B cell (primary cell): ENCODE measurements at regions not wholly inside any gene's neighbourhood (a gene's known extent, or its start where the extent isn't known, plus 50 kb on each side); places are given as distances from the start of the nearest gene placed in this dataset.

Experiments
- ATAC-seq: fragments of 200-7000 bp; cut with Tn5 transposase; one replicate; pipeline ENCODE4 v1.10.0; 2021; ENCODE audit warnings: low read depth, mild to moderate bottlenecking, moderate number of reproducible peaks, moderate library complexity
- CTCF ChIA-PET: fragments of 350-600 bp; sonication (Branson Sonifier 250); formaldehyde crosslinking; loops from one replicate; lab custom pipeline; 2021; ENCODE audit warnings: antibody characterized with exemption, inconsistent platforms; lab: Charles Lee
- POLR2A ChIA-PET: fragments of 350-600 bp; sonication (Branson Sonifier 250); formaldehyde crosslinking; loops from one replicate; lab custom pipeline; 2021; ENCODE audit warnings: antibody characterized with exemption; lab: Charles Lee
- DNase-seq: peaks from one replicate; pipeline ENCODE4 v3.0.0; 2013
- H2AFZ ChIP-seq: 2 replicates; pipeline ENCODE4 v1.6.1; 2012; ENCODE audit warnings: mild to moderate bottlenecking, low read depth, low read length; ENCODE audit not compliant: insufficient read depth, poor library complexity, severe bottlenecking
- H3K27ac ChIP-seq, 2 donors: 1 replicate in 1 of 2; 2 replicates in 1 of 2; pipeline ENCODE4 v1.5.1; 2012 to 2013; ENCODE audit warnings: low read length in 2 of 2, mild to moderate bottlenecking in 2 of 2, moderate library complexity in 1 of 2
- H3K27me3 ChIP-seq, 4 experiments: fragments of 200-600 bp in 1 of 4; sonication (generic) in 1 of 4; replicated peaks in 1 of 4; 1 replicate in 2 of 4; 2 replicates in 2 of 4; pipeline versions ENCODE4 v1.6.1 to v1.7.0; 2013 to 2016; ENCODE audit warnings: low read length in 3 of 4, mild to moderate bottlenecking in 2 of 4, mixed read lengths in 1 of 4, moderate library complexity in 1 of 4; ENCODE audit not compliant: insufficient read depth in 4 of 4, control insufficient read depth in 3 of 4; ENCODE audit errors: control extremely low read depth in 1 of 4
- H3K36me3 ChIP-seq, 2 experiments: replicated peaks in 1 of 2; 1 replicate in 1 of 2; 2 replicates in 1 of 2; pipeline versions ENCODE4 v1.6.1 to v1.7.1; 2013; ENCODE audit warnings: low read length in 1 of 2; ENCODE audit not compliant: insufficient read depth in 2 of 2, control insufficient read depth in 1 of 2; ENCODE audit errors: control extremely low read depth in 1 of 2, extremely low read depth in 1 of 2
- H3K4me1 ChIP-seq, 2 donors: fragments of 200-600 bp in 1 of 2; sonication (generic) in 1 of 2; 1 replicate in 1 of 2; 2 replicates in 1 of 2; pipeline versions ENCODE4 v1.5.1 to v1.6.1; 2013 to 2017; ENCODE audit warnings: low read length in 2 of 2; ENCODE audit not compliant: control insufficient read depth in 2 of 2, insufficient read depth in 2 of 2
- H3K4me2 ChIP-seq: replicated peaks from 2 replicates; pipeline ENCODE3; 2012; ENCODE audit warnings: mild to moderate bottlenecking, low read depth, low read length; ENCODE audit not compliant: poor library complexity, severe bottlenecking
- H3K4me3 ChIP-seq, 5 experiments: fragments of 200-600 bp in 1 of 5; sonication (generic) in 1 of 5; 1 replicate in 3 of 5; 2 replicates in 2 of 5; pipeline versions ENCODE4 v1.5.1 to v1.7.0; 2011 to 2016; ENCODE audit warnings: low read length in 4 of 5, mild to moderate bottlenecking in 4 of 5, low read depth in 2 of 5, control low read depth in 1 of 5, moderate library complexity in 1 of 5; ENCODE audit not compliant: insufficient read depth in 1 of 5; ENCODE audit errors: control extremely low read depth in 1 of 5, extremely low read depth in 1 of 5
- H3K79me2 ChIP-seq: fragments of 200-600 bp; sonication (generic); one replicate; pipeline ENCODE4 v1.6.0; 2016; ENCODE audit warnings: low read length; ENCODE audit not compliant: control insufficient read depth, insufficient read depth
- H3K9ac ChIP-seq: fragments of 200-600 bp; sonication (generic); 2 replicates; pipeline ENCODE4 v1.6.1; 2017; ENCODE audit warnings: mild to moderate bottlenecking, low read length, moderate library complexity
- H3K9me3 ChIP-seq, 3 donors: one replicate each; pipeline versions ENCODE4 v1.6.1 to v1.7.1; 2013; ENCODE audit warnings: low read length in 2 of 3; ENCODE audit not compliant: control insufficient read depth in 2 of 3, insufficient read depth in 1 of 3; ENCODE audit errors: control extremely low read depth in 1 of 3
- H4K20me1 ChIP-seq: 2 replicates; pipeline ENCODE4 v1.6.0; 2012; ENCODE audit warnings: mild to moderate bottlenecking, low read length; ENCODE audit not compliant: insufficient read depth, control insufficient read depth, poor library complexity, severe bottlenecking
- H3K27ac Mint-ChIP-seq: one replicate; pipeline ENCODE4 v1.8.0; 2021; ENCODE audit warnings: mixed read lengths
- H3K27me3 Mint-ChIP-seq: one replicate; pipeline ENCODE4 v1.8.0; 2021; ENCODE audit warnings: mixed read lengths
- H3K4me1 Mint-ChIP-seq: one replicate; pipeline ENCODE4 v1.8.0; 2021; ENCODE audit warnings: mixed read lengths
- H3K4me3 Mint-ChIP-seq: one replicate; pipeline ENCODE4 v1.8.0; 2021; ENCODE audit warnings: mixed read lengths
- H3K9me3 Mint-ChIP-seq: one replicate; pipeline ENCODE4 v1.8.0; 2022; ENCODE audit warnings: mixed read lengths; ENCODE audit not compliant: insufficient read depth
- CTCF ChIP-seq: fragments of 200-600 bp; IDR thresholded peaks from one replicate; pipeline ENCODE4 v1.8.0; 2022; ENCODE audit warnings: antibody characterized with exemption, mild to moderate bottlenecking
- EZH2 ChIP-seq: IDR thresholded peaks from 2 replicates; pipeline ENCODE4 v1.6.1; 2012; ENCODE audit warnings: borderline replicate concordance, low read depth, mild to moderate bottlenecking, moderate library complexity, low read length; ENCODE audit not compliant: insufficient read depth, poor library complexity, severe bottlenecking
- WGBS: methylation state at CpG from one replicate; pipeline ENCODE4 v1.1.5; 2013; ENCODE audit warnings: missing lambda C conversion rate; ENCODE audit not compliant: insufficient coverage; 5-methylcytosine and 5-hydroxymethylcytosine counted together
- intact Hi-C: fragments of 100-400 bp; cut with micrococcal nuclease; formaldehyde crosslinking; loops from one replicate; pipeline ENCODE4 v1.10.0; 2022

DNA sequence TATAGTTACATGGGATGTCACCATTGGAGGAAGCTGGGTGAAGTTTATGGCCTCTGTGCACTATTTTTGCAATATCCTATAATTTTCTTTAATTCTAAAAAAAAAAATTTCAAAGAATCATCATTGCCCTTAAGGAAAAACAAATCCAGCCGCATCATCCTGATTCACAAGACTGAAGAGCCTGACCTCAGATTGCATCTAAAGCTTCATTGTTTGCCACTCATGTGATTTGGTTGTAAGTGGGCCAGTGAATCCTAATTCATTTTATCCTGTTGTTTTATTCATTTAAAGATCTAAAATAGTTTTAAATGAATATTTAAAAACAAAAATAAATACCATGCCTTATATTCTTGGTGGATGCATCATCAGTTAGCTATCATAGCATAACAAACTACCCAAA, 504.5 kb downstream of the TBC1D4 start:
- WGBS, result no CpG with 5 or more reads among the region's 1 CpG
- ATAC-seq, result no peak

GRCh38 chr13:74975111-74975510, 506.9 kb downstream of the TBC1D4 start:
- Histone ChIP-seq H3K9me3 (no peaks in the 10 kb centered on the region), H3K4me1 (no peaks in the 10 kb centered on the region), H2AFZ (no peak overlapping the region), H3K9ac (no peak overlapping the region), H4K20me1 (no peaks in the 10 kb centered on the region), H3K27ac (no peak overlapping the region), H3K36me3 (no peaks in the 10 kb centered on the region), H3K27me3 (no peaks in the 10 kb centered on the region), H3K79me2 (no peaks in the 10 kb centered on the region), H3K4me2 (no peak overlapping the region), H3K4me3 (no peak overlapping the region)
- intact Hi-C loops, result no loop called here
- ChIA-PET POLR2A (no interaction called here), CTCF (no interaction called here)
- no CpG with 5 or more reads among the region's 2 CpGs for WGBS
- TF ChIP-seq EZH2, result no peak
- no peak for TF ChIP-seq CTCF
- no peak overlapping the region for H3K27ac Mint-ChIP-seq
- ATAC-seq, result no peak
- no peaks in the 10 kb centered on the region for H3K4me1 Mint-ChIP-seq
- H3K4me3 Mint-ChIP-seq, result no peak overlapping the region
- H3K27me3 Mint-ChIP-seq, result peaks cover 4% of the 10 kb centered on the region
- no peak for DNase-seq
- H3K9me3 Mint-ChIP-seq, result no peaks in the 10 kb centered on the region

More for the DNA sequence above, 504.5 kb downstream of the TBC1D4 start:
- Histone ChIP-seq H3K27me3 (no peaks in the 10 kb centered on the region), H3K4me1 (no peaks in the 10 kb centered on the region), H3K36me3 (no peaks in the 10 kb centered on the region), H3K9ac (no peak overlapping the region), H3K4me2 (no peak overlapping the region), H3K4me3 (no peak overlapping the region), H3K27ac (no peak overlapping the region), H4K20me1 (no peaks in the 10 kb centered on the region), H2AFZ (no peak overlapping the region), H3K9me3 (peaks cover 0 to 3% (median 0%) of the 10 kb centered on the region in 3 donors), H3K79me2 (no peaks in the 10 kb centered on the region)
- Mint-ChIP-seq H3K4me1 (no peaks in the 10 kb centered on the region), H3K27me3 (peaks cover 4% of the 10 kb centered on the region), H3K4me3 (no peak overlapping the region), H3K27ac (no peak overlapping the region), H3K9me3 (no peaks in the 10 kb centered on the region)
- TF ChIP-seq CTCF (no peak), EZH2 (no peak)
- CTCF ChIA-PET, result interaction anchor here (1.0 kb wide), 1 partner anchor 8 kb away, joined by 4 read pairs; no protein-coding TSS in a partner anchor
- DNase-seq, result no peak
- intact Hi-C loops, result no loop called here
- POLR2A ChIA-PET, result no interaction called here
